Non-pigmented ciliary epithelial cell (primary cell): ENCODE measurements at regions not wholly inside any gene's neighbourhood (a gene's known extent, or its start where the extent isn't known, plus 50 kb on each side); places are given as distances from the start of the nearest gene placed in this dataset.
A peak's percentile ranks its signal among the peaks of the same experiment; 100 is the strongest.

Experiments
- DNase-seq: peaks from one replicate; pipeline ENCODE4 v3.0.0-alpha.2; 2010; ENCODE audit warnings: low read depth

- peak; percentile 99 for DNase-seq
Observed at GRCh38 chr1:87224201-87224600, 104.5 kb upstream of the LMO4 start.

- DNase-seq = no peak
Observed at GRCh38 chr1:87225171-87225570, 103.5 kb upstream of the LMO4 start.

- DNase-seq = peak; percentile 99
Observed at GRCh38 chr1:87226341-87226760, 102.3 kb upstream of the LMO4 start.

GRCh38 chr1:87227651-87228050, 101.0 kb upstream of the LMO4 start:
- DNase-seq = no peak

GRCh38 chr1:87230501-87230900, 98.2 kb upstream of the LMO4 start:
- DNase-seq = no peak

GRCh38 chr1:87231703-87232367, 96.8 kb upstream of the LMO4 start:
- no peak for DNase-seq

GRCh38 chr1:87236585-87236984, 92.1 kb upstream of the LMO4 start:
- no peak for DNase-seq

GRCh38 chr1:87239997-87240605, 88.6 kb upstream of the LMO4 start:
- DNase-seq = no peak

GRCh38 chr1:87240661-87241285, 87.9 kb upstream of the LMO4 start:
- DNase-seq = no peak

GRCh38 chr1:87242445-87243185, 86.1 kb upstream of the LMO4 start:
- no peak for DNase-seq

GRCh38 chr1:87243573-87243972, 85.1 kb upstream of the LMO4 start:
- peak; percentile 44 for DNase-seq

GRCh38 chr1:87246436-87246835, 82.2 kb upstream of the LMO4 start:
- no peak for DNase-seq

GRCh38 chr1:87249803-87250202, 78.9 kb upstream of the LMO4 start:
- DNase-seq = no peak

- no peak for DNase-seq
Observed at GRCh38 chr1:87250336-87250735, 78.3 kb upstream of the LMO4 start.

- DNase-seq = peak; percentile 46
Observed at GRCh38 chr1:87252406-87252805, 76.3 kb upstream of the LMO4 start.

- DNase-seq = no peak
Observed at GRCh38 chr1:87262688-87263087, 66.0 kb upstream of the LMO4 start.

GRCh38 chr1:87263281-87263680, 65.4 kb upstream of the LMO4 start:
- no peak for DNase-seq

- DNase-seq = no peak
Observed at GRCh38 chr1:87263785-87264184, 64.9 kb upstream of the LMO4 start.

- no peak for DNase-seq
Observed at GRCh38 chr1:87264976-87265375, 63.7 kb upstream of the LMO4 start.

GRCh38 chr1:87265786-87266185, 62.9 kb upstream of the LMO4 start:
- no peak for DNase-seq

- DNase-seq = no peak
Observed at GRCh38 chr1:87268111-87268510, 60.6 kb upstream of the LMO4 start.

- DNase-seq = no peak
Observed at GRCh38 chr1:87269921-87270320, 58.8 kb upstream of the LMO4 start.

GRCh38 chr1:87273291-87273690, 55.4 kb upstream of the LMO4 start:
- no peak for DNase-seq
